H1 (cell line): ENCODE measurements at regions not wholly inside any gene's neighbourhood (a gene's known extent, or its start where the extent isn't known, plus 50 kb on each side); places are given as distances from the start of the nearest gene placed in this dataset.

Source experiments
- CHD1 ChIP-seq: IDR thresholded peaks from 2 replicates; pipeline ENCODE4 v1.6.1; 2012; ENCODE audit warnings: low read depth, low read length, improper control_type of control experiment
- HDAC2 ChIP-seq, 2 experiments: fragments of 300-600 bp in 1 of 2; sonication (generic) in 1 of 2; IDR thresholded peaks; 2 replicates each; pipeline ENCODE4 v1.6.1; 2011 to 2012; ENCODE audit warnings: low read depth in 2 of 2, low read length in 2 of 2, mild to moderate bottlenecking in 2 of 2, moderate library complexity in 2 of 2, borderline replicate concordance in 1 of 2, inconsistent platforms in 1 of 2
- PHF8 ChIP-seq: fragments of 200-600 bp; sonication (generic); conservative IDR thresholded peaks from 2 replicates; pipeline ENCODE4 v1.7.1; 2012; ENCODE audit warnings: low read depth, mild to moderate bottlenecking, inconsistent platforms, low read length, moderate library complexity
- SP1 ChIP-seq: IDR thresholded peaks from 2 replicates; pipeline ENCODE4 v1.6.1; 2011; ENCODE audit warnings: low read depth, low read length
- TAF7 ChIP-seq: optimal IDR thresholded peaks from 2 replicates; pipeline ENCODE3; 2011; ENCODE audit warnings: low read depth, mild to moderate bottlenecking, inconsistent platforms, low read length, moderate library complexity, borderline replicate concordance
- TCF12 ChIP-seq: IDR thresholded peaks from 2 replicates; pipeline ENCODE4 v1.6.1; 2011; ENCODE audit warnings: low read depth, mild to moderate bottlenecking, low read length
- TEAD4 ChIP-seq: IDR thresholded peaks from 2 replicates; pipeline ENCODE4 v1.6.1; 2012; ENCODE audit warnings: low read depth, low read length, inconsistent platforms, mixed read lengths
- TF ChIP-seq, protein P1 (sequence below): IDR thresholded peaks from 2 replicates; pipeline ENCODE4 v1.6.1; 2012; ENCODE audit warnings: inconsistent platforms

DNA sequence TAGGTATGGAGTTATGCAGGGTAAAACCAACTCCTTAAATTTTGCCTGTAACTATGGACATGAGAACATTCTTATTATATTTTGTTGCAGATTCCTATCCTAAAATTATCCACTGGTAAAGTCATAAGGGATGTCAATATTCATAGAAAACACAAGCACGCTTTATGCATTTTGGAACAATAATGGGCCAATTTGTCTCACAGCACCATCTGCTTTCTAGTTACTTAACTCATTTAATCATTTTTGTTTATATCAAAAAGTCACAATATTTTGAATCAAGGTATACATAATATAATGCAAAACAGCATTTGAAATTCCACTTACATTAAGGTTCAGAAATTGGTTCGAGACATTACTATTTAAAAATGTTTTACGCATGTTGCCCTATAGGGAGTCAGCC lies 203.0 kb downstream of the GABRG1 start (continued):
- TF ChIP-seq PHF8: no peak
- no peak for TF ChIP-seq TCF12
- TF ChIP-seq TEAD4: no peak
- TF ChIP-seq, protein P1, sequence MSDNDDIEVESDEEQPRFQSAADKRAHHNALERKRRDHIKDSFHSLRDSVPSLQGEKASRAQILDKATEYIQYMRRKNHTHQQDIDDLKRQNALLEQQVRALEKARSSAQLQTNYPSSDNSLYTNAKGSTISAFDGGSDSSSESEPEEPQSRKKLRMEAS: no peak
- no peak for TF ChIP-seq SP1
- TF ChIP-seq HDAC2 (IDR thresholded peaks at IDR 0.05; ENCODE audit: borderline replicate concordance in 1 of 2, low read depth in 2 of 2, low read length in 2 of 2): no peak
- TF ChIP-seq CHD1: no peak
- TF ChIP-seq TAF7: no peak
